GM10266 (cell line): ENCODE measurements at regions not wholly inside any gene's neighbourhood (a gene's known extent, or its start where the extent isn't known, plus 50 kb on each side); places are given as distances from the start of the nearest gene placed in this dataset.

ENCODE experiments used
- DNase-seq: peaks from one replicate; pipeline ENCODE4 v3.0.0; 2012; ENCODE audit errors: extremely low spot score
- CTCF ChIP-seq: IDR thresholded peaks from 2 replicates; pipeline ENCODE4 v1.5.1; 2012; ENCODE audit warnings: mild to moderate bottlenecking, low read depth; ENCODE audit not compliant: control insufficient read depth, insufficient read depth; ENCODE audit errors: missing control alignments

GRCh38 chr20:61052776-61053442 is 199.2 kb upstream of the CDH4 start:
- DNase-seq: no peak
- no peak for TF ChIP-seq CTCF

DNA sequence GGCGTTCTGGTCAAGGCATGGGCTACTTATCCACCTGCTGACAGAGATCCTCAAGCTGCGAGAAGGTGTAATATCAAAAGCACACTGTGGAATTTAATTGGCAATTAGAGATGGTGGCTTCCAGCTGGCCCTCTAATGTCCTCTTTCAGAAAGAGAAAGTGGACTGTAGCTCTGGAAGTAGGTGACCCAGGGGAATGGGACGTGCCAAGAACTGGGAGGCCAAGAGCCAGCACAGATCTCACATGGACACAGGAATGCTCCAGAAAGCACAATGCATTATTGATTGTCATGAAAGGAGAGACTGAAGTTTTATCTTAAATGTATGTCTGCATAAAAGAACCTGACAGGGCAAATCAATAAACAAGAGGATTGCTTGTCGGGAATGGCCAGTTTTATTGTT is 198.6 kb upstream of the CDH4 start:
- TF ChIP-seq CTCF: no peak
- no peak for DNase-seq

DNA sequence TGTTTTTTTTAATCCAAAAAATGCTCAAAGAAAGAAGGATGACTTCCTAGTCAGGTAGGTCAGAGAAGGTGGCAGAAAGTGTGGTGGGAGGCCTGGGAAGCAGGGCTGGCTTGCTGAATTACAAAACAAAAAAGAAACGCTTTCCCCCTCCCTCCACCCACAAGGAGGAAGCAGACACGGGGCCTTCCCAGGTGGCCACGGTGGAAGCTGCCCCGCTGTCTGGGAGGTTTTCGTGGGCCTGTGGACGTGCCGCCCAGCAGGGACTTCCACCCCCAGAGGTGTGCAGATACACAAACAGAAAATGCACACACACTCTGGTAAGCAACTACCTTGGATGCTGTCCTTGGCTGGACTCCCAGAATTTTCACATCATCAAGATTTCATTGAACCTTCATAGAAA is 198.2 kb upstream of the CDH4 start:
- TF ChIP-seq CTCF: no peak
- no peak for DNase-seq

DNA sequence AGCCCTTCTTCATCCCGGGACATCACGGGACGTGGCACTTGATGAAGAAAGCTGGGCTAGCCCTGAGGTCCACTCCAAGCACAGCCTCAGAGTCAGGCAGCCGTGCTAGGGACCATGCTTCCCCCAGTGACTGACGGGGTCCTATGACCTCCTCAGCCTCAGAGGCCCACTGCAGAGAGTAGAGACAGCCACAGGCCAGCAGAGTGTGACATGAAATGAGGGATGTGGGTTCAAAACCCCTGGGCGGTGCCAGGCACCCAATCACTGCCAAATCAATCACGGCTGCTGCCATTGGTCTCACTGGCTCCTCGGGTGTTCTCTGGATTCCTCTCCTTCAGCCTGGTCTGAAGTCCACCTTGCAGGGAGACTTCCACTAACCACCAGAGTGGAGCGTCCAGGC is 197.7 kb upstream of the CDH4 start:
- DNase-seq: no peak
- no peak for TF ChIP-seq CTCF

DNA sequence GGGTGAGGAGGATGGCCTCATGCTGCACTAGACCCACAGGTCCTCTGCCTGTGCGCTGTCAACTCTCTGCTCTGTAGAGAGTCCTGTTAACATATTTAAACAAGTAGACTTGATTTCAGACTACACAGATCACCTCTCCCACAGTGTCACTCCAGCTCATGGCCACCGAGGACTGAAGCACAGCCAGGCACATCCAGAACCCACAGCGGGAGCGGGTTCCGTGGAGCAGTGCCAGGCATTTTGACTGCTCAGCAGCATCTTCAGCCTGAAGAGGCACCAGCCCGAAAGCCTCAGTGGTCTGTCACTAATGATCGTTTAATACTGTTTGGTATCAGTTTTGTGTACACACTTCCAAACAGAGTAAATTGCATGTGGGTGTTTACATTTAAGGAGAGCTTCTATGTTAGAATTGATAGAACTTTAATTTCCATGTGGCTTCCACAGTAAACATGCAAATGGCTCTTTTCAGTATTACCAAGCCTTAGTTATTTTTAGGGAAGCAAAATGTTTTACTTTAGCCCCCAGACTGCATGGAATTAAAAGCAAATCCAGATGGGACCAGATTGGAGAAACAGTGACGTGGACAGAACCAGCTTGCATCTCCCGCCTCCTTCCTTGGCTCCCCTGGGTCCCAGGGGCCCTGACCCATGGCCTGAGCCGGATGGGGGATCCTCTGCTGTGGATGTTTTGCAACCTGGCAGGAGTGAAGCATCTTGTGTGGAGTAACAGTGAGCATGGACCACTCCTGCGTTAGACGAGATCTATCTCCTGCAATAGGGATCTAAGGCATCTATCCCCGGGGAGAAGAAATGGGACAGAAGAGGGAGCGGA is 196.7 kb upstream of the CDH4 start:
- DNase-seq: no peak
- TF ChIP-seq CTCF: no peak

GRCh38 chr20:61056116-61056515 is 195.9 kb upstream of the CDH4 start:
- no peak for DNase-seq
- TF ChIP-seq CTCF: no peak
